HepG2 (cell line): ENCODE measurements at regions not wholly inside any gene's neighbourhood (a gene's known extent, or its start where the extent isn't known, plus 50 kb on each side); places are given as distances from the start of the nearest gene placed in this dataset.

Source experiments
- ATAC-seq: fragments of 200-7000 bp; cut with Tn5 transposase; 3 replicates; pipeline ENCODE4 v1.9.1; 2020; ENCODE audit warnings: mild to moderate bottlenecking, moderate library complexity
- BruUV-seq: library from RNA; stranded (reverse); fragments of 400-500 nt; replicated peaks from 2 replicates; lab custom pipeline; 2021; lab: Mats Ljungman, UMichigan
- CTCF ChIA-PET: fragments of 300-600 bp; formaldehyde crosslinking; extraction: SDS; loops from one replicate; lab custom pipeline; 2021; ENCODE audit warnings: low total read pairs, inconsistent platforms, low intra/inter-chr PET ratio; lab: Yijun Ruan, JAX
- POLR2A ChIA-PET: fragments of 350-600 bp; sonication (Branson Sonifier 250); formaldehyde crosslinking; loops from one replicate; lab custom pipeline; 2020; ENCODE audit warnings: antibody characterized with exemption, inconsistent platforms; lab: Yijun Ruan, JAX
- DNase-seq: peaks from one replicate; pipeline ENCODE4 v3.0.0-alpha.2; 2015; ENCODE audit warnings: low spot score
- FAIRE-seq: peaks from 3 replicates; lab custom pipeline; 2011; peaks lifted over from hg19 to GRCh38; lab: Jason Lieb, UNC
- H2AFZ ChIP-seq: one replicate; pipeline ENCODE4 v1.6.1; 2011; ENCODE audit warnings: low read length, inconsistent platforms
- H3K27ac ChIP-seq: fragments of 300-600 bp; 3 replicates; pipeline ENCODE4 v1.8.0; 2011; ENCODE audit warnings: mixed run types, mild to moderate bottlenecking, mixed read lengths, low read length, inconsistent platforms; ENCODE audit not compliant: insufficient read depth; ENCODE audit errors: extremely low read length
- H3K27me3 ChIP-seq, 2 experiments: fragments of 200-600 bp in 1 of 2; 2 replicates in 1 of 2; 3 replicates in 1 of 2; pipeline versions ENCODE4 v1.6.0 to v1.8.0; 2011; ENCODE audit warnings: low read length in 2 of 2, mild to moderate bottlenecking in 2 of 2, moderate library complexity in 2 of 2, inconsistent platforms in 1 of 2; ENCODE audit not compliant: insufficient read depth in 2 of 2, control insufficient read depth in 1 of 2
- H3K36me3 ChIP-seq, 2 experiments: fragments of 200-600 bp in 1 of 2; replicated peaks in 1 of 2; 2 replicates in 1 of 2; 3 replicates in 1 of 2; pipeline versions ENCODE4 v1.5.1 to v1.8.0; 2011; ENCODE audit warnings: low read length in 2 of 2, inconsistent platforms in 1 of 2; ENCODE audit not compliant: insufficient read depth in 2 of 2, control insufficient read depth in 1 of 2
- H3K4me1 ChIP-seq: 2 replicates; pipeline ENCODE4 v1.5.1; 2012; ENCODE audit warnings: low read length, inconsistent platforms; ENCODE audit not compliant: insufficient read depth
- H3K4me2 ChIP-seq: 2 replicates; pipeline ENCODE4 v1.6.0; 2011; ENCODE audit warnings: low read depth, low read length, inconsistent platforms
- H3K4me3 ChIP-seq, 3 experiments: fragments of 200-600 bp in 1 of 3; sonication (generic), shearing (Covaris generic) in 1 of 3; replicated peaks in 1 of 3; 2 replicates each; pipeline ENCODE4 v1.5.1; 2011 to 2016; ENCODE audit warnings: low read length in 3 of 3, inconsistent platforms in 2 of 3, low read depth in 2 of 3, mild to moderate bottlenecking in 2 of 3, control low read depth in 1 of 3, mixed read lengths in 1 of 3; ENCODE audit not compliant: insufficient read depth in 1 of 3
- H3K79me2 ChIP-seq: one replicate; pipeline ENCODE4 v1.6.1; 2011; ENCODE audit warnings: low read length, inconsistent platforms; ENCODE audit not compliant: insufficient read depth
- H3K9ac ChIP-seq: 2 replicates; pipeline ENCODE4 v1.6.0; 2011; ENCODE audit warnings: mild to moderate bottlenecking, low read depth, low read length, inconsistent platforms; ENCODE audit not compliant: insufficient read depth
- H3K9me3 ChIP-seq: 2 replicates; pipeline ENCODE4 v1.5.1; 2012; ENCODE audit warnings: mild to moderate bottlenecking, low read length
- H4K20me1 ChIP-seq: 2 replicates; pipeline ENCODE4 v1.6.0; 2011; ENCODE audit warnings: inconsistent platforms, mild to moderate bottlenecking, low read length, moderate library complexity; ENCODE audit not compliant: insufficient read depth
- ARHGAP35 ChIP-seq: sonication (generic); formaldehyde crosslinking; IDR thresholded peaks from 2 replicates; pipeline ENCODE4 v1.9.0; 2022; ENCODE audit warnings: mild to moderate bottlenecking, inconsistent platforms, moderate library complexity, missing genetic modification reagents, borderline replicate concordance
- CEBPG ChIP-seq: IDR thresholded peaks from 2 replicates; pipeline ENCODE4 v1.6.1; 2016
- ELF4 ChIP-seq: sonication (generic); formaldehyde crosslinking; IDR thresholded peaks from 2 replicates; pipeline ENCODE4 v1.5.0; 2020; ENCODE audit warnings: missing genetic modification reagents, mild to moderate bottlenecking, moderate library complexity, borderline replicate concordance
- GRHL1 ChIP-seq: sonication (generic); formaldehyde crosslinking; conservative IDR thresholded peaks from 2 replicates; pipeline ENCODE4 v1.8.0; 2022; ENCODE audit warnings: missing genetic modification reagents
- HCFC1 ChIP-seq: fragments of 150-350 bp; IDR thresholded peaks from 2 replicates; pipeline ENCODE4 v1.6.1; 2014; ENCODE audit warnings: low read depth, low read length
- HNRNPK ChIP-seq: fragments of 200-400 bp; formaldehyde crosslinking; IDR thresholded peaks from 2 replicates; pipeline ENCODE4 v1.6.1; 2018; ENCODE audit warnings: low read length, low read depth, moderate library complexity, mild to moderate bottlenecking; ENCODE audit not compliant: poor library complexity, severe bottlenecking
- NCOR1 ChIP-seq: fragments of 200-600 bp; sonication (generic); IDR thresholded peaks from 2 replicates; pipeline ENCODE4 v1.7.0; 2017; ENCODE audit warnings: antibody characterized with exemption, low read length, borderline replicate concordance
- SATB2 ChIP-seq: sonication (generic); formaldehyde crosslinking; IDR thresholded peaks from 2 replicates; pipeline ENCODE4 v1.5.0; 2020; ENCODE audit warnings: missing genetic modification reagents
- U2AF2 ChIP-seq: fragments of 200-400 bp; formaldehyde crosslinking; IDR thresholded peaks from 2 replicates; pipeline ENCODE4 v1.6.1; 2017; ENCODE audit warnings: low read depth, mild to moderate bottlenecking, low read length
- ZNF335 ChIP-seq: sonication (generic); formaldehyde crosslinking; IDR thresholded peaks from 2 replicates; pipeline ENCODE4 v1.4.0; 2020; ENCODE audit warnings: missing genetic modification reagents
- WGBS: methylation state at CpG from one replicate; pipeline ENCODE4 v1.1.6; 2017; ENCODE audit warnings: low lambda C conversion rate; 5-methylcytosine and 5-hydroxymethylcytosine counted together
- in situ Hi-C: cut with HindIII; loops from 2 replicates; pipeline ENCODE4 v1.10.0; 2017; ENCODE audit warnings: low pct_unique_long_range_greater_than_20kb; ENCODE audit not compliant: extremely low pct_ligation_motif_present
- intact Hi-C: fragments of 100-400 bp; cut with micrococcal nuclease; formaldehyde crosslinking; loops from one replicate; pipeline ENCODE4 v1.10.0; 2022; ENCODE audit not compliant: unreplicated experiment

- Histone ChIP-seq H3K36me3 (no peaks in the 10 kb centered on the region), H3K4me2 (no peak overlapping the region), H3K27me3 (no peaks in the 10 kb centered on the region), H3K27ac (no peak overlapping the region), H3K4me1 (no peaks in the 10 kb centered on the region), H3K9me3 (no peaks in the 10 kb centered on the region), H2AFZ (no peak overlapping the region), H3K79me2 (no peaks in the 10 kb centered on the region), H3K4me3 (no peak overlapping the region), H4K20me1 (no peaks in the 10 kb centered on the region), H3K9ac (no peak overlapping the region)
- FAIRE-seq (no peak), ATAC-seq (no peak), DNase-seq (no peak)
- no TSS peak for BruUV-seq
- in situ Hi-C loops (no loop called here), intact Hi-C loops (no loop called here)
- WGBS, result 24% methylated on average over 3 of the region's 3 CpGs
- TF ChIP-seq ARHGAP35 (no peak), ELF4 (no peak), SATB2 (CRISPR knock-in tag) (no peak), HNRNPK (no peak), ZNF335 (CRISPR knock-in tag) (no peak), U2AF2 (no peak), NCOR1 (no peak), GRHL1 (CRISPR knock-in tag) (no peak), HCFC1 (no peak), CEBPG (no peak)
- POLR2A ChIA-PET, result no interaction called here
- CTCF ChIA-PET, result no interaction called here
These were observed 202.1 kb upstream of the GHITM start for GRCh38 chr10:83937161-83937560.
